Activated T-cell treated with anti-CD3 and anti-CD28 coated beads, Interleukin-2, amount 50 U/mL, for 24 hours (primary cell): ENCODE measurements at regions not wholly inside any gene's neighbourhood (a gene's known extent, or its start where the extent isn't known, plus 50 kb on each side); places are given as distances from the start of the nearest gene placed in this dataset.

ENCODE experiments used
- DNase-seq: peaks from one replicate; pipeline ENCODE4 v3.0.0-alpha.2; 2020
- H3K27ac Mint-ChIP-seq: 2 replicates; pipeline ENCODE4 v1.8.0; 2020; ENCODE audit warnings: mild to moderate bottlenecking, mixed read lengths
- H3K27me3 Mint-ChIP-seq: 2 replicates; pipeline ENCODE4 v1.8.0; 2020; ENCODE audit warnings: mixed read lengths
- H3K36me3 Mint-ChIP-seq: 2 replicates; pipeline ENCODE4 v1.8.0; 2020; ENCODE audit warnings: low read depth, mixed read lengths
- H3K4me1 Mint-ChIP-seq: 2 replicates; pipeline ENCODE4 v1.8.0; 2020; ENCODE audit warnings: low read depth, mixed read lengths
- H3K4me3 Mint-ChIP-seq: 2 replicates; pipeline ENCODE4 v1.8.0; 2020; ENCODE audit warnings: mild to moderate bottlenecking, moderate library complexity, mixed read lengths
- H3K9me3 Mint-ChIP-seq: 2 replicates; pipeline ENCODE4 v1.8.0; 2020; ENCODE audit warnings: mixed read lengths

- no peaks in the 10 kb centered on the region for H3K36me3 Mint-ChIP-seq
- H3K27ac Mint-ChIP-seq = no peak overlapping the region
- no peak overlapping the region for H3K4me3 Mint-ChIP-seq
- H3K4me1 Mint-ChIP-seq = no peaks in the 10 kb centered on the region
- no peaks in the 10 kb centered on the region for H3K9me3 Mint-ChIP-seq
- no peak for DNase-seq
- peaks cover 4% of the 10 kb centered on the region for H3K27me3 Mint-ChIP-seq
Observed at GRCh38 chr3:34323517-34323916, 525.1 kb downstream of the PDCD6IP start.

- no peak overlapping the region for H3K4me3 Mint-ChIP-seq
- no peak overlapping the region for H3K27ac Mint-ChIP-seq
- no peak for DNase-seq
- no peaks in the 10 kb centered on the region for H3K36me3 Mint-ChIP-seq
- H3K4me1 Mint-ChIP-seq = no peaks in the 10 kb centered on the region
- H3K27me3 Mint-ChIP-seq = no peaks in the 10 kb centered on the region
- H3K9me3 Mint-ChIP-seq = no peaks in the 10 kb centered on the region
Observed at GRCh38 chr3:34346656-34347055, 548.2 kb downstream of the PDCD6IP start.

GRCh38 chr3:34351882-34352777 lies 553.7 kb downstream of the PDCD6IP start:
- DNase-seq = no peak
- Mint-ChIP-seq H3K36me3 (no peaks in the 10 kb centered on the region), H3K4me3 (no peak overlapping the region), H3K4me1 (no peaks in the 10 kb centered on the region), H3K27ac (no peak overlapping the region), H3K9me3 (no peaks in the 10 kb centered on the region), H3K27me3 (no peaks in the 10 kb centered on the region)

GRCh38 chr3:34352778-34353331 lies 554.4 kb downstream of the PDCD6IP start:
- no peaks in the 10 kb centered on the region for H3K36me3 Mint-ChIP-seq
- no peak overlapping the region for H3K4me3 Mint-ChIP-seq
- H3K4me1 Mint-ChIP-seq = no peaks in the 10 kb centered on the region
- peaks cover 4% of the 10 kb centered on the region for H3K27me3 Mint-ChIP-seq
- DNase-seq = no peak
- H3K27ac Mint-ChIP-seq = no peak overlapping the region
- H3K9me3 Mint-ChIP-seq = no peaks in the 10 kb centered on the region

- Mint-ChIP-seq H3K4me3 (no peak overlapping the region), H3K9me3 (no peaks in the 10 kb centered on the region), H3K27me3 (peaks cover 4% of the 10 kb centered on the region), H3K36me3 (no peaks in the 10 kb centered on the region), H3K4me1 (peaks cover 4% of the 10 kb centered on the region), H3K27ac (no peak overlapping the region)
- DNase-seq = no peak
Observed at GRCh38 chr3:34357461-34357860, 559.0 kb downstream of the PDCD6IP start.

GRCh38 chr3:34359064-34359463 lies 560.6 kb downstream of the PDCD6IP start:
- peaks cover 4% of the 10 kb centered on the region for H3K27me3 Mint-ChIP-seq
- no peaks in the 10 kb centered on the region for H3K36me3 Mint-ChIP-seq
- H3K27ac Mint-ChIP-seq = no peak overlapping the region
- H3K4me1 Mint-ChIP-seq = peaks cover 4% of the 10 kb centered on the region
- no peak overlapping the region for H3K4me3 Mint-ChIP-seq
- no peaks in the 10 kb centered on the region for H3K9me3 Mint-ChIP-seq
- DNase-seq = no peak

GRCh38 chr3:34360713-34361112 lies 562.3 kb downstream of the PDCD6IP start:
- H3K27ac Mint-ChIP-seq = no peak overlapping the region
- H3K4me3 Mint-ChIP-seq = no peak overlapping the region
- peaks cover 4% of the 10 kb centered on the region for H3K4me1 Mint-ChIP-seq
- no peaks in the 10 kb centered on the region for H3K36me3 Mint-ChIP-seq
- no peak for DNase-seq
- H3K9me3 Mint-ChIP-seq = no peaks in the 10 kb centered on the region
- peaks cover 4% of the 10 kb centered on the region for H3K27me3 Mint-ChIP-seq

- Mint-ChIP-seq H3K4me3 (no peak overlapping the region), H3K36me3 (no peaks in the 10 kb centered on the region), H3K27me3 (peaks cover 4% of the 10 kb centered on the region), H3K27ac (no peak overlapping the region), H3K9me3 (no peaks in the 10 kb centered on the region), H3K4me1 (peaks cover 4% of the 10 kb centered on the region)
- DNase-seq = no peak
Observed at GRCh38 chr3:34361921-34362320, 563.5 kb downstream of the PDCD6IP start.

- H3K4me1 Mint-ChIP-seq = peaks cover 4% of the 10 kb centered on the region
Observed at GRCh38 chr3:34362910-34363309, 564.5 kb downstream of the PDCD6IP start.

GRCh38 chr3:34363881-34364280 lies 565.5 kb downstream of the PDCD6IP start:
- no peaks in the 10 kb centered on the region for H3K36me3 Mint-ChIP-seq
- no peak overlapping the region for H3K27ac Mint-ChIP-seq

More at GRCh38 chr3:34362910-34363309, 564.5 kb downstream of the PDCD6IP start:
- Mint-ChIP-seq H3K36me3 (no peaks in the 10 kb centered on the region), H3K27ac (no peak overlapping the region), H3K4me3 (no peak overlapping the region), H3K9me3 (no peaks in the 10 kb centered on the region), H3K27me3 (no peaks in the 10 kb centered on the region)
- DNase-seq = no peak

GRCh38 chr3:34364335-34364734 lies 565.9 kb downstream of the PDCD6IP start:
- Mint-ChIP-seq H3K4me3 (no peak overlapping the region), H3K27ac (no peak overlapping the region), H3K4me1 (peaks cover 4% of the 10 kb centered on the region), H3K27me3 (no peaks in the 10 kb centered on the region), H3K9me3 (no peaks in the 10 kb centered on the region), H3K36me3 (no peaks in the 10 kb centered on the region)
- DNase-seq = no peak

More at GRCh38 chr3:34363881-34364280, 565.5 kb downstream of the PDCD6IP start:
- peaks cover 4% of the 10 kb centered on the region for H3K4me1 Mint-ChIP-seq
- no peak for DNase-seq
- no peak overlapping the region for H3K4me3 Mint-ChIP-seq
- no peaks in the 10 kb centered on the region for H3K27me3 Mint-ChIP-seq
- no peaks in the 10 kb centered on the region for H3K9me3 Mint-ChIP-seq

GRCh38 chr3:34365231-34365630 lies 566.8 kb downstream of the PDCD6IP start:
- Mint-ChIP-seq H3K27me3 (no peaks in the 10 kb centered on the region), H3K9me3 (no peaks in the 10 kb centered on the region), H3K4me3 (no peak overlapping the region), H3K4me1 (peaks cover 4% of the 10 kb centered on the region), H3K36me3 (no peaks in the 10 kb centered on the region), H3K27ac (no peak overlapping the region)
- DNase-seq = no peak

GRCh38 chr3:34365771-34366170 lies 567.3 kb downstream of the PDCD6IP start:
- H3K4me3 Mint-ChIP-seq = no peak overlapping the region
- H3K36me3 Mint-ChIP-seq = no peaks in the 10 kb centered on the region

GRCh38 chr3:34367521-34367920 lies 569.1 kb downstream of the PDCD6IP start:
- Mint-ChIP-seq H3K27ac (no peak overlapping the region), H3K9me3 (no peaks in the 10 kb centered on the region), H3K4me3 (no peak overlapping the region), H3K4me1 (no peaks in the 10 kb centered on the region), H3K36me3 (no peaks in the 10 kb centered on the region), H3K27me3 (no peaks in the 10 kb centered on the region)
- DNase-seq = no peak

More at GRCh38 chr3:34365771-34366170, 567.3 kb downstream of the PDCD6IP start:
- Mint-ChIP-seq H3K9me3 (no peaks in the 10 kb centered on the region), H3K27me3 (no peaks in the 10 kb centered on the region), H3K4me1 (peaks cover 4% of the 10 kb centered on the region), H3K27ac (no peak overlapping the region)
- no peak for DNase-seq

GRCh38 chr3:34374521-34374920 lies 576.1 kb downstream of the PDCD6IP start:
- no peaks in the 10 kb centered on the region for H3K9me3 Mint-ChIP-seq
- H3K4me1 Mint-ChIP-seq = no peaks in the 10 kb centered on the region
- no peak overlapping the region for H3K4me3 Mint-ChIP-seq
- no peak for DNase-seq
- H3K27me3 Mint-ChIP-seq = no peaks in the 10 kb centered on the region
- H3K36me3 Mint-ChIP-seq = no peaks in the 10 kb centered on the region
- no peak overlapping the region for H3K27ac Mint-ChIP-seq
